ENCODE measurements at regions not wholly inside any gene's neighbourhood (a gene's known extent, or its start where the extent isn't known, plus 50 kb on each side); places are given as distances from the start of the nearest gene placed in this dataset.

DNA sequence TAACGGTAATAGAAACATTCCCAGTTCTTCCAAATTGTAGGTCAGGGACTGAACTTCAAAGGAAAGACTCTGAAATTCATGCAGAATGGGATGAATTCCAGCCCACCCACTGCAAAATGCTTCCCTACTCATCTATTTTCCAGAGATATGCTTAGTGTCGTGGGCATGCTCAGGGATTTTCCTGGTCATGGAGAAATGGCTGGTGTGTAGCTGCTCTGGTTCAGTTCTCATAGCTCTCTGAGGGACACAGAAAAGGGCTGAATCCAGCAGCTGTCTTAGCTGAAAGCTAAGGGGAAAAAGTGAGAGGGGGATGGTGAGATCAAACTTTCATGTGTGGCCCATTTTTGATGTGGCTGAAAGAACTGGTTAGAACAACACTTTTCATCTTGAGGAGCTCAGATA, 72.9 kb upstream of the KRAS start:
- no peaks in the 10 kb centered on the region for H3K9me3 ChIP-seq
- no peak for DNase-seq
- no peaks in the 10 kb centered on the region for H3K4me1 ChIP-seq
- no peak overlapping the region for H3K27ac ChIP-seq
- TF ChIP-seq POLR2A (IDR thresholded peaks at IDR 0.05) = no peak
- TF ChIP-seq, protein P1, sequence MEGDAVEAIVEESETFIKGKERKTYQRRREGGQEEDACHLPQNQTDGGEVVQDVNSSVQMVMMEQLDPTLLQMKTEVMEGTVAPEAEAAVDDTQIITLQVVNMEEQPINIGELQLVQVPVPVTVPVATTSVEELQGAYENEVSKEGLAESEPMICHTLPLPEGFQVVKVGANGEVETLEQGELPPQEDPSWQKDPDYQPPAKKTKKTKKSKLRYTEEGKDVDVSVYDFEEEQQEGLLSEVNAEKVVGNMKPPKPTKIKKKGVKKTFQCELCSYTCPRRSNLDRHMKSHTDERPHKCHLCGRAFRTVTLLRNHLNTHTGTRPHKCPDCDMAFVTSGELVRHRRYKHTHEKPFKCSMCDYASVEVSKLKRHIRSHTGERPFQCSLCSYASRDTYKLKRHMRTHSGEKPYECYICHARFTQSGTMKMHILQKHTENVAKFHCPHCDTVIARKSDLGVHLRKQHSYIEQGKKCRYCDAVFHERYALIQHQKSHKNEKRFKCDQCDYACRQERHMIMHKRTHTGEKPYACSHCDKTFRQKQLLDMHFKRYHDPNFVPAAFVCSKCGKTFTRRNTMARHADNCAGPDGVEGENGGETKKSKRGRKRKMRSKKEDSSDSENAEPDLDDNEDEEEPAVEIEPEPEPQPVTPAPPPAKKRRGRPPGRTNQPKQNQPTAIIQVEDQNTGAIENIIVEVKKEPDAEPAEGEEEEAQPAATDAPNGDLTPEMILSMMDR (IDR thresholded peaks at IDR 0.05) = no peak
- no peak overlapping the region for H3K4me3 ChIP-seq
- H3K27me3 ChIP-seq = no peaks in the 10 kb centered on the region
- no peaks in the 10 kb centered on the region for H3K36me3 ChIP-seq

DNA sequence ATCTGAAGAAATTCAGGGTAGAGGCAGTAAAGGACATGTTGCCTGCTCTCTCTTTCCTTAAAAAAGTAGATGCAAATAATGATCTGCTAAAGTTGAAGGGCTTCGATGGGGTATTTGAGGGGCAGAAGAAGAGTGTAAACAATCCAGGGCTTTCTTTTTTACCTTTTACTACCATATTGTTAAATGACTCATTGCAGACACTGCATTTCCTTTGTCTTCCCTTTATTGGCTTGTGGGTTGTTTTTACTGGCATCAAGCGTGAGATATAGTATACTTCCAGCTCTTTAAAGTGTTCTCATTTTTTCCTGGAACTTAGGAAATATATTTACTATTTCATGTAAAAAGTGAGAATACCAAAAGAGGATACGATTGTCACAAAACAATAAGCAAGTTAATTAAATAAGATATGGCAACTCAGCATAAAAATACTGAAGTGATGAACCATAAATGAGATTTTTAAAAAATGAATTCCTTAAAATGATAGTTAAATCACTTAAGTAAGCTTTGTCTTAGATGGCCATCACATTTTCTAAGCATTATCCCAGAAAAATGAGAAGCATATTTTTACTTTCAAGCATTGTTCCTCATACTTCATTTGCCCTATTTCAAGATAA, 72.3 kb upstream of the KRAS start:
- DNase-seq = no peak
- H3K4me3 ChIP-seq = no peak overlapping the region
- H3K27me3 ChIP-seq = no peaks in the 10 kb centered on the region
- no peaks in the 10 kb centered on the region for H3K36me3 ChIP-seq
- no peaks in the 10 kb centered on the region for H3K4me1 ChIP-seq
- no peaks in the 10 kb centered on the region for H3K9me3 ChIP-seq
- TF ChIP-seq, protein P1 (IDR thresholded peaks at IDR 0.05) = no peak
- TF ChIP-seq POLR2A (IDR thresholded peaks at IDR 0.05) = no peak
- peak overlapping the region in 1 of 4 donors; percentile 18 for H3K27ac ChIP-seq

DNA sequence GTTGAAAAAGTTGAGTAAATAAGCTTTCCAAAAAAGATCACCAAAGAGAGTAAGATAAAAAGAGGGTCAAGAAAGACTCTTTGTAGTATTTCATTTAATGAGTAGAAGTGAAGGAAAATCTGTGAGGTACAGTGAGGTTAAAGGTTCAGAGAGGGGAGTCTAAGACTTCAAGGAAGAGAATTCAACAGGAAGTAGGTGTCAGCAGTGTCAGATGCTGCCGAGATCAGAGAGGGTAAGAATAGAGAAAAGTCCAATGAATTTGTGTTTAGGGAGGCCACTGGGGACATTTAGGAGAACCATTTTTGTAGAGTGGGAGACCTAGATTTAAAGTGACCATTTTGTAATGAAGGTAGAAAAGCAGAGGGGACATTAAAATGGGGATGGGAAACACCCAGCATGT, 71.6 kb upstream of the KRAS start:
- no peak for TF ChIP-seq POLR2A (IDR thresholded peaks at IDR 0.05)
- TF ChIP-seq, protein P1 (IDR thresholded peaks at IDR 0.05) = no peak
- no peak for DNase-seq
- no peaks in the 10 kb centered on the region for H3K36me3 ChIP-seq
- H3K4me3 ChIP-seq = no peak overlapping the region
- H3K27me3 ChIP-seq = no peaks in the 10 kb centered on the region
- no peaks in the 10 kb centered on the region for H3K4me1 ChIP-seq
- H3K9me3 ChIP-seq = no peaks in the 10 kb centered on the region
- H3K27ac ChIP-seq = peak overlapping the region in 1 of 4 donors; percentile 18

DNA sequence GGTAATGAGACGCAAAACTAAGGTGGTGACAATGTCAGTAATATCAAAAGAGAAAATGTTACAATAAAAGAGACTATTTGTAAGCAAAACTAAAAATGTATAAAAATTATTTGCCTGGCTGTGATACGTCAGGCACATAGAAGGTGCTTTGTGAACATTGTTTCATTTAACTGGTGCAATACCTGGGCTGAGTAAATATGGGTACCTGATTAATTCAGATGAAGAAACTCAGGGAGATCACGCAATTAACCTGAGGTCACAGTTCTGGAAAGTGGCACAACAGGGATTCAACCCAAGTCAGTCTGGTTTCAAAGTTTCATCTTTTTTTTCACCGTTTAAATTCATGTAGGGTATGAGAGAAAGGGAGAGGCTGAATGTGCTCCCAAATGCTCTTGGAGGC, 71.0 kb upstream of the KRAS start:
- H3K4me1 ChIP-seq = no peaks in the 10 kb centered on the region
- H3K27ac ChIP-seq = no peak overlapping the region
- H3K9me3 ChIP-seq = no peaks in the 10 kb centered on the region
- no peaks in the 10 kb centered on the region for H3K27me3 ChIP-seq
- no peak for TF ChIP-seq POLR2A (IDR thresholded peaks at IDR 0.05)
- TF ChIP-seq, protein P1 (IDR thresholded peaks at IDR 0.05) = no peak
- no peak overlapping the region for H3K4me3 ChIP-seq
- H3K36me3 ChIP-seq = no peaks in the 10 kb centered on the region
- DNase-seq = no peak

DNA sequence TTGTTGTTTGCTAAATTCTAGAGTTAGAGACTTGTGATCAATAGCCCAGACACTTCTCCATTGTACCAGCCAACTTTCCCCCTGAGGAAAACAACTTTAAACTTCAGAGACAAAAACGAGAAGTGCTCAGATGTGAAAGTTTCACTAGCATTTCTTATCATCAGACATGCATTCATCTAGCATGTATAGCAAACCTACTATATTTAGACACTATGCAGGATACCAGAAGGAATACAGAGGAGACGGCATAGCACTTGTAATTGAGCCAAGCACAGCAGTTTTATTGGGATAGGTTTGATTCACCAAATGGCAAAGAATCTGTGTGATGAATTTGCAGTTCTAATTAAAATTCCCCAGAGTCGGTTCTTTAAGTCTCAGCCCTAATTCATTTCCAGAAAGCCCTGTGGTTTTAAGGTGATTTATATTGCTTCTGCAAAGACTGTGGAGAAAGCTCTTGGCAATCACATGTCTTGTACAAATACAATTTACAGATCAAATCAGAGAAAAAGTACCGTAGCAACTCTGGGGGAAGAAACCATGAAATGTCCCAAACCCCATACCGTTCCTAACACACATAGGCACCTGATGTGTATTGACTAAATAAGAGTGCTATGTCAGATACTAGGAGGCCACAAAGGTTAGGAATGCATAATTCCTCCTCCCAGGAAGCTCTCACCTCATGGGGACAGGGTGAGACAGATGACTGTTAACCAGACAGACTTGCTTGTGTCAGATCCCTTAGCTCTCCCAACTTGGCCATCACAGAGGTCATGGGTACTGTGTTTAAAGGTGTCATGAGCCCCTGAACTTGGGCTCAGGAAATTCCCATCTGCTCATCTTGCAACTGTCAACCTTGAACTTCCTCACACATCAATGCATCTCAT, 69.6 kb upstream of the KRAS start:
- H3K27me3 ChIP-seq = no peaks in the 10 kb centered on the region
- H3K9me3 ChIP-seq = no peaks in the 10 kb centered on the region
- H3K27ac ChIP-seq = no peak overlapping the region
- no peak for DNase-seq
- H3K4me1 ChIP-seq = no peaks in the 10 kb centered on the region
- TF ChIP-seq, protein P1 (IDR thresholded peaks at IDR 0.05) = no peak
- TF ChIP-seq POLR2A (IDR thresholded peaks at IDR 0.05) = no peak
- H3K4me3 ChIP-seq = no peak overlapping the region
- no peaks in the 10 kb centered on the region for H3K36me3 ChIP-seq
